Brain microvascular endothelial cell (primary cell): ENCODE measurements at regions not wholly inside any gene's neighbourhood (a gene's known extent, or its start where the extent isn't known, plus 50 kb on each side); places are given as distances from the start of the nearest gene placed in this dataset.

Experiments
- DNase-seq: peaks from one replicate; pipeline ENCODE4 v3.0.0-alpha.2; 2020
- H3K27ac ChIP-seq: fragments of 250-450 bp; sonication (Bioruptor Pico); 2 replicates; pipeline ENCODE4 v1.5.1; 2020; ENCODE audit warnings: mild to moderate bottlenecking, moderate library complexity
- H3K27me3 ChIP-seq: fragments of 250-450 bp; sonication (Bioruptor Pico); replicated peaks from 2 replicates; pipeline ENCODE4 v1.5.1; 2020; ENCODE audit warnings: mild to moderate bottlenecking
- H3K36me3 ChIP-seq: fragments of 250-450 bp; sonication (Bioruptor Pico); replicated peaks from 2 replicates; pipeline ENCODE4 v1.5.1; 2020; ENCODE audit warnings: mild to moderate bottlenecking
- H3K4me3 ChIP-seq: 2 replicates; pipeline ENCODE4 v1.5.1; 2011; ENCODE audit warnings: low read depth, mild to moderate bottlenecking, control low read depth, low read length, moderate library complexity
- CTCF ChIP-seq: IDR thresholded peaks from 2 replicates; pipeline ENCODE4 v1.5.1; 2011; ENCODE audit warnings: low read depth, mild to moderate bottlenecking, moderate library complexity, low read length, control low read depth, inconsistent platforms; ENCODE audit errors: missing control alignments
- in situ Hi-C: cut with HindIII; loops from 2 replicates; pipeline ENCODE4 v1.10.0; 2017; ENCODE audit warnings: low sequenced_read_pairs, low pct_ligation_motif_present

GRCh38 chr2:159867567-159868361 lies 69.8 kb upstream of the CD302 start:
- no peak overlapping the region for H3K27ac ChIP-seq
- H3K27me3 ChIP-seq: no peaks in the 10 kb centered on the region
- TF ChIP-seq CTCF: no peak
- H3K36me3 ChIP-seq: no peaks in the 10 kb centered on the region
- DNase-seq: no peak
- in situ Hi-C loops: no loop called here
- no peak overlapping the region for H3K4me3 ChIP-seq

GRCh38 chr2:159863526-159864160 lies 65.6 kb upstream of the CD302 start:
- H3K27me3 ChIP-seq: no peaks in the 10 kb centered on the region
- DNase-seq: no peak
- TF ChIP-seq CTCF: no peak
- no peak overlapping the region for H3K27ac ChIP-seq
- in situ Hi-C loops: no loop called here
- H3K4me3 ChIP-seq: no peak overlapping the region
- H3K36me3 ChIP-seq: no peaks in the 10 kb centered on the region

GRCh38 chr2:159860581-159861310 lies 62.7 kb upstream of the CD302 start:
- no peak for DNase-seq
- H3K36me3 ChIP-seq: no peaks in the 10 kb centered on the region
- in situ Hi-C loops: no loop called here
- no peak for TF ChIP-seq CTCF
- H3K4me3 ChIP-seq: no peak overlapping the region
- no peaks in the 10 kb centered on the region for H3K27me3 ChIP-seq
- H3K27ac ChIP-seq: no peak overlapping the region

GRCh38 chr2:159859583-159859982 lies 61.6 kb upstream of the CD302 start:
- Histone ChIP-seq H3K36me3 (no peaks in the 10 kb centered on the region), H3K4me3 (no peak overlapping the region), H3K27ac (no peak overlapping the region), H3K27me3 (no peaks in the 10 kb centered on the region)
- in situ Hi-C loops: no loop called here
- no peak for TF ChIP-seq CTCF
- DNase-seq: no peak

GRCh38 chr2:159856760-159857159 lies 58.8 kb upstream of the CD302 start:
- Histone ChIP-seq H3K27ac (no peak overlapping the region), H3K36me3 (no peaks in the 10 kb centered on the region), H3K4me3 (no peak overlapping the region), H3K27me3 (no peaks in the 10 kb centered on the region)
- no peak for TF ChIP-seq CTCF
- in situ Hi-C loops: no loop called here
- DNase-seq: no peak
